Adrenal gland (tissue), 9 donors: ENCODE measurements at regions not wholly inside any gene's neighbourhood (a gene's known extent, or its start where the extent isn't known, plus 50 kb on each side); places are given as distances from the start of the nearest gene placed in this dataset.
A peak's percentile ranks its signal among the peaks of the same experiment; 100 is the strongest.

Experiments
- DNase-seq, 7 donors: peaks; one replicate each; pipeline ENCODE4 v3.0.0-alpha.2; 2019 to 2020
- H3K27ac ChIP-seq, 5 donors: fragments of 200-600 bp; sonication (generic) in 4 of 5; 1 replicate in 3 of 5; 2 replicates in 2 of 5; pipeline versions ENCODE4 v1.5.1 to v1.8.0; 2016 to 2020; ENCODE audit warnings: mild to moderate bottlenecking in 1 of 5
- H3K27me3 ChIP-seq: fragments of 200-600 bp; 2 replicates; pipeline ENCODE4 v1.8.0; 2021
- H3K36me3 ChIP-seq, 2 donors: fragments of 200-600 bp; replicated peaks in 1 of 2; 1 replicate in 1 of 2; 2 replicates in 1 of 2; pipeline versions ENCODE4 v1.5.1 to v1.8.0; 2018 to 2022
- H3K4me1 ChIP-seq, 2 donors: fragments of 200-600 bp; replicated peaks in 1 of 2; 1 replicate in 1 of 2; 2 replicates in 1 of 2; pipeline versions ENCODE4 v1.5.1 to v1.8.0; 2018 to 2021
- H3K4me3 ChIP-seq, 4 donors: fragments of 200-600 bp; sonication (generic) in 3 of 4; one replicate each; pipeline ENCODE4 v1.5.1; 2016 to 2018
- H3K9me3 ChIP-seq, 3 donors: fragments of 200-600 bp; sonication (generic) in 1 of 3; replicated peaks in 1 of 3; 1 replicate in 2 of 3; 2 replicates in 1 of 3; pipeline versions ENCODE4 v1.5.1 to v1.8.0; 2016 to 2021
- POLR2A ChIP-seq, 2 donors: fragments of 450-650 bp; IDR thresholded peaks; one replicate each; pipeline ENCODE4 v1.6.1; 2017; ENCODE audit warnings: antibody characterized with exemption in 2 of 2, mild to moderate bottlenecking in 2 of 2, moderate library complexity in 1 of 2
- WGBS, 4 donors: extraction: QIAGEN DNeasy Blood & Tissue Kit in 2 of 4; methylation state at CpG; one replicate each; pipeline versions ENCODE4 v1.1.5 to v1.1.7; 2013 to 2017; 5-methylcytosine and 5-hydroxymethylcytosine counted together
- intact Hi-C, 2 donors: fragments of 100-400 bp; cut with DNase I; formaldehyde crosslinking; loops; one replicate each; pipeline versions ENCODE4 v1.14.1 to v1.15.0; 2022 to 2023
- TF ChIP-seq, protein P1 (sequence below), 6 experiments: fragments of 450-650 bp in 4 of 6; fragments of 200-600 bp in 2 of 6; sonication (generic) in 1 of 6; IDR thresholded peaks; 1 replicate in 5 of 6; 2 replicates in 1 of 6; pipeline versions ENCODE4 v1.5.1 to v1.8.0; 2016 to 2021; ENCODE audit warnings: antibody characterized with exemption in 6 of 6, mild to moderate bottlenecking in 2 of 6, moderate library complexity in 1 of 6
- donor health status: healthy with polysubstance abuse.
- donor health status: Bipolar disorder and iron deficiency.
- donor health status: DM: yes; HTN: yes; CAD: no.
- donor health status: DM: no; HTN: no; CAD: no.
- donor health status: DM: no; HTN: no; CAD: no.

DNA sequence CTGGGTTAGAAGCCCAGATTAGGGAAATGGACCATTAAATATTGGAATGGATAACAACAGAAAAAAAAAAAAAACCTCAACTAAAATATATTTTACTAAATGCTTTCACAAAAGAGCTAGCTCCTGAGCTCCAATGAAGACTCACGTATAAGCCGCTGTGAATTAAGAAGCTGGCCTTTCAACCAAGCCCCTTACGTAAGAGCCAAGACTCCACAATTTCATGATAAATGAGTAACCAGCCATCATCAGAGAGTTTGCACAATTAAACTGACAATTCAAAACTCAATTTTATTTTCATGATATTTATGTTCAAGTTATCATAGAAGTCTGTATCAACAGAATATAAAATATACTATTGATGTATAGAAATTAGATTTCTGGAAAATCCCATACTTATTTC is 70.7 kb upstream of the HNRNPA3 start:
- intact Hi-C loops, result loop anchor here in 1 of 2 donors (10.0 kb wide), 1 partner anchor 327 kb away; no protein-coding TSS in a partner anchor
- Histone ChIP-seq H3K27ac (no peak overlapping the region), H3K36me3 (no peaks in the 10 kb centered on the region), H3K27me3 (peaks cover 3% of the 10 kb centered on the region), H3K4me1 (no peaks in the 10 kb centered on the region), H3K9me3 (no peaks in the 10 kb centered on the region), H3K4me3 (no peak overlapping the region)
- WGBS, 4 donors, result 83 to 96% (median 89%) methylated on average over 3 of the region's 3 CpGs
- TF ChIP-seq, protein P1, sequence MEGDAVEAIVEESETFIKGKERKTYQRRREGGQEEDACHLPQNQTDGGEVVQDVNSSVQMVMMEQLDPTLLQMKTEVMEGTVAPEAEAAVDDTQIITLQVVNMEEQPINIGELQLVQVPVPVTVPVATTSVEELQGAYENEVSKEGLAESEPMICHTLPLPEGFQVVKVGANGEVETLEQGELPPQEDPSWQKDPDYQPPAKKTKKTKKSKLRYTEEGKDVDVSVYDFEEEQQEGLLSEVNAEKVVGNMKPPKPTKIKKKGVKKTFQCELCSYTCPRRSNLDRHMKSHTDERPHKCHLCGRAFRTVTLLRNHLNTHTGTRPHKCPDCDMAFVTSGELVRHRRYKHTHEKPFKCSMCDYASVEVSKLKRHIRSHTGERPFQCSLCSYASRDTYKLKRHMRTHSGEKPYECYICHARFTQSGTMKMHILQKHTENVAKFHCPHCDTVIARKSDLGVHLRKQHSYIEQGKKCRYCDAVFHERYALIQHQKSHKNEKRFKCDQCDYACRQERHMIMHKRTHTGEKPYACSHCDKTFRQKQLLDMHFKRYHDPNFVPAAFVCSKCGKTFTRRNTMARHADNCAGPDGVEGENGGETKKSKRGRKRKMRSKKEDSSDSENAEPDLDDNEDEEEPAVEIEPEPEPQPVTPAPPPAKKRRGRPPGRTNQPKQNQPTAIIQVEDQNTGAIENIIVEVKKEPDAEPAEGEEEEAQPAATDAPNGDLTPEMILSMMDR (IDR thresholded peaks at IDR 0.05), result no peak
- no peak for TF ChIP-seq POLR2A (IDR thresholded peaks at IDR 0.05)
- no peak for DNase-seq

DNA sequence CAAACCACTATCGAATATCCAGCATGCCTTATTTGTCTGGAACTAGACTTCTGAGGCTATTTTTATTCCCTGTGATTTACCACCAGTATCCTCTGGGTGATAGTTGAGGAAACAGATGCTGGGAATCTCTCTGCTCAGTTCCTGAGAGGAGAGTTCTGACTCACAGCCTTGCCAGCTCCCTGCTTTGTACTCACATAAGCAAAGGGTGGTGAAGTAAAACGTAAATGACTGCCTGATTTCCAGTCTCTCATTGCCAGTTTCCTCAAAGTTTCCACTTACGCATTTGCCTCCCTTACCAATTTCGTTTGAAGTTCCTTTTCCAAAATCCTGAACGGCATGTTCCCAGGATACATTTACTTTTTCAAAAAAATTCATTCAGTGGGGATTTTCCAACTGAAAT is 69.2 kb upstream of the HNRNPA3 start:
- no peak overlapping the region for H3K4me3 ChIP-seq
- TF ChIP-seq, protein P1 (IDR thresholded peaks at IDR 0.05), result peak in 1 of 6 experiments; percentile 13
- TF ChIP-seq POLR2A (IDR thresholded peaks at IDR 0.05), result no peak
- H3K4me1 ChIP-seq, result peaks cover 0 to 2% of the 10 kb centered on the region in 2 donors
- no peak overlapping the region for H3K27ac ChIP-seq
- DNase-seq, result peak in 5 of 7 donors; percentile 23 to 60 (median 30)
- WGBS, 4 donors, result 17 to 37% (median 22%) methylated on average over 5 of the region's 5 CpGs
- H3K36me3 ChIP-seq, result no peaks in the 10 kb centered on the region
- peaks cover 14% of the 10 kb centered on the region for H3K27me3 ChIP-seq
- no peaks in the 10 kb centered on the region for H3K9me3 ChIP-seq
- intact Hi-C loops, result loop anchor here in 1 of 2 donors (10.0 kb wide), 1 partner anchor 329 kb away; no protein-coding TSS in a partner anchor

DNA sequence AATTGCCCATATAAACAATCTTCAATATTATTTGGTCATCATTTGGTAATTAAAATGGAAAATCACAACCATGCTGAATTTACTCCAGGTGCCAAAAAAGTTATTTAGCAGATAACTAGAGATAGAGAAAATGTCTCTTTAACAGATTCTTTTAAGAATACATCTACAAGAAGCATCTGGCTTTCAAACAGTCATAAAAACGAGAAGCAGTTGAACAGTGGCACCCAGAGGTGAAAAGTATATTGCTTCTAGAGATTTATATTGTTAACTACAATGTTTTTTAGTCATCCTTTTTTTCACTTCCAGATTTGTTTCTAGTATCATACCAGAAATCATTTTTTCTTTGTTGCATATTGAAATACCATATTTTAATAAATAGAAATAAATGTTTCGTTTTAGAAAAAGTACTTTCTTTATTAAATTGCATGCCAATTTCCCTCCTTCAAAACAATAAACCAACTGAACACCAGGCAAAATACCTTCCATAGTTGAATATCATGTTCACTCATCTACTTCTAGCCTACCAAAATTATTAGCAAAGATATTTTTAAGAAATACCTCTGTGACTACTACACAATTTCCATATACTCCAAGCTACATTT is 65.4 kb upstream of the HNRNPA3 start:
- Histone ChIP-seq H3K27ac (no peak overlapping the region), H3K36me3 (no peaks in the 10 kb centered on the region), H3K9me3 (no peaks in the 10 kb centered on the region), H3K4me3 (no peak overlapping the region), H3K27me3 (peaks cover 12% of the 10 kb centered on the region), H3K4me1 (peaks cover 0 to 6% of the 10 kb centered on the region in 2 donors)
- TF ChIP-seq POLR2A (IDR thresholded peaks at IDR 0.05), result no peak
- TF ChIP-seq, protein P1 (IDR thresholded peaks at IDR 0.05), result peak; percentile 39 to 76 (median 62)
- intact Hi-C loops, result loop anchor here in 1 of 2 donors (5.0 to 10.0 kb wide), 2 partner anchors 332 to 490 kb away; no protein-coding TSS in a partner anchor
- peak in 1 of 7 donors; percentile 33 for DNase-seq
- WGBS, 4 donors, result 1 to 7% (median 1%) methylated on average over 2 of the region's 2 CpGs

DNA sequence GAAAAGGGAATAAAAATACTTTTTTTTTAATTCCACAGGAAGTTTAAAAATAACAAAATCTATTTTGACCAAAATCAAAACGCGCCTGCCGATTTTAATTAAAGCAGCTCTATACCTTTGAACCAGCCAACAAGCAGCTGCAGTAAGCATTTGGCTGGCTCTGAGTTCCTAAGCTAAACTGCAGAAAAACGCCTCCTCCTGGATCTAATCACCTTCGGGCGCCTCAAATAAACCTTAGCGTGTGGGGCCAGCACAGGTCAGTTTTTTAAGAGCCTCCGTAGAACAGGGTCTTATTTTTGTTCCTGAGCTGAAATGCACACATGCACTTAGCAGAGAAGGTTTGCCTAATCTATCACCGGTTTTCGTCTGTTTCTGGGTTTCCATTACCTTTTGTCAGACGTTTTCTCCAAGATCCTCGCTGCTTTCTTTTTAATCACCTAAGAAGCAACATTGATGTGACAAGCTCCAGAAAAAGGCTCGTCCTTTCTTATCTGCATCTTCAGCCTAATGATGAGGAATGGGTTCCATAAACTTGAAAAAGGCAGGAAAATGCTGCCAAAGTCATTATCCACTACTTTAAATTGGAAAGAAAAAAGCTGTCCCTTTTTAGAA is 64.7 kb upstream of the HNRNPA3 start:
- H3K4me3 ChIP-seq, result no peak overlapping the region
- H3K27ac ChIP-seq, result no peak overlapping the region
- no peaks in the 10 kb centered on the region for H3K36me3 ChIP-seq
- H3K4me1 ChIP-seq, result peaks cover 0 to 6% of the 10 kb centered on the region in 2 donors
- TF ChIP-seq, protein P1 (IDR thresholded peaks at IDR 0.05), result no peak
- no peak for TF ChIP-seq POLR2A (IDR thresholded peaks at IDR 0.05)
- peaks cover 12% of the 10 kb centered on the region for H3K27me3 ChIP-seq
- 49 to 64% (median 59%) methylated on average over 13 of the region's 13 CpGs for WGBS, 4 donors
- no peaks in the 10 kb centered on the region for H3K9me3 ChIP-seq
- intact Hi-C loops, result loop anchor here in 1 of 2 donors (5.0 to 10.0 kb wide), 2 partner anchors 333 to 491 kb away; no protein-coding TSS in a partner anchor
- no peak for DNase-seq
